Stimulated activated CD8-positive, alpha-beta memory T cell treated with anti-CD3 and anti-CD28 coated beads, Interleukin-4, amount 100 ng/mL, for 24 hours (primary cell): ENCODE measurements at regions not wholly inside any gene's neighbourhood (a gene's known extent, or its start where the extent isn't known, plus 50 kb on each side); places are given as distances from the start of the nearest gene placed in this dataset.

ENCODE experiments used
- DNase-seq: peaks from one replicate; pipeline ENCODE4 v3.0.0-alpha.2; 2020; ENCODE audit warnings: low read depth

GRCh38 chr21:40901691-40902090 is 54.7 kb upstream of the DSCAM start:
- no peak for DNase-seq

- no peak for DNase-seq
These were observed 55.3 kb upstream of the DSCAM start for GRCh38 chr21:40902299-40902698.

GRCh38 chr21:40902993-40903392 is 56.0 kb upstream of the DSCAM start:
- no peak for DNase-seq

GRCh38 chr21:40905251-40905650 is 58.3 kb upstream of the DSCAM start:
- no peak for DNase-seq

- no peak for DNase-seq
These were observed 65.4 kb upstream of the DSCAM start for GRCh38 chr21:40912375-40912774.

GRCh38 chr21:40915114-40915513 is 68.2 kb upstream of the DSCAM start:
- DNase-seq = no peak

GRCh38 chr21:40923407-40923806 is 76.4 kb upstream of the DSCAM start:
- no peak for DNase-seq

GRCh38 chr21:40923901-40924300 is 76.9 kb upstream of the DSCAM start:
- no peak for DNase-seq

GRCh38 chr21:40924641-40925040 is 77.7 kb upstream of the DSCAM start:
- no peak for DNase-seq

GRCh38 chr21:40926238-40926637 is 79.3 kb upstream of the DSCAM start:
- DNase-seq = no peak

- no peak for DNase-seq
These were observed 82.9 kb upstream of the DSCAM start for GRCh38 chr21:40929833-40930232.

GRCh38 chr21:40931197-40931596 is 84.2 kb upstream of the DSCAM start:
- DNase-seq = no peak

GRCh38 chr21:40936178-40936577 is 89.2 kb upstream of the DSCAM start:
- DNase-seq = no peak

GRCh38 chr21:40936771-40937261 is 89.9 kb upstream of the DSCAM start:
- no peak for DNase-seq

- no peak for DNase-seq
These were observed 91.1 kb upstream of the DSCAM start for GRCh38 chr21:40938078-40938477.

GRCh38 chr21:40938611-40939010 is 91.7 kb upstream of the DSCAM start:
- no peak for DNase-seq

- DNase-seq = no peak
These were observed 100.8 kb upstream of the DSCAM start for GRCh38 chr21:40947713-40948112.

- no peak for DNase-seq
These were observed 104.0 kb upstream of the DSCAM start for GRCh38 chr21:40950970-40951369.

GRCh38 chr21:40952551-40953323 is 105.8 kb upstream of the DSCAM start:
- DNase-seq = no peak

- DNase-seq = no peak
These were observed 117.7 kb upstream of the DSCAM start for GRCh38 chr21:40964691-40965090.

GRCh38 chr21:40967771-40968170 is 120.8 kb upstream of the DSCAM start:
- DNase-seq = no peak

- no peak for DNase-seq
These were observed 125.2 kb upstream of the DSCAM start for GRCh38 chr21:40972151-40972550.

- DNase-seq = no peak
These were observed 129.5 kb upstream of the DSCAM start for GRCh38 chr21:40976198-40977109.
